ENCODE measurements at regions not wholly inside any gene's neighbourhood (a gene's known extent, or its start where the extent isn't known, plus 50 kb on each side); places are given as distances from the start of the nearest gene placed in this dataset.

- H3K9ac ChIP-seq (ENCODE audit: low read depth in 2 of 2, low read length in 2 of 2): no peak overlapping the region
- no peak for DNase-seq
- no peak overlapping the region for H3K4me3 ChIP-seq
- no peaks in the 10 kb centered on the region for H3K9me3 ChIP-seq
- no peaks in the 10 kb centered on the region for H3K36me3 ChIP-seq
- TF ChIP-seq, protein P1, sequence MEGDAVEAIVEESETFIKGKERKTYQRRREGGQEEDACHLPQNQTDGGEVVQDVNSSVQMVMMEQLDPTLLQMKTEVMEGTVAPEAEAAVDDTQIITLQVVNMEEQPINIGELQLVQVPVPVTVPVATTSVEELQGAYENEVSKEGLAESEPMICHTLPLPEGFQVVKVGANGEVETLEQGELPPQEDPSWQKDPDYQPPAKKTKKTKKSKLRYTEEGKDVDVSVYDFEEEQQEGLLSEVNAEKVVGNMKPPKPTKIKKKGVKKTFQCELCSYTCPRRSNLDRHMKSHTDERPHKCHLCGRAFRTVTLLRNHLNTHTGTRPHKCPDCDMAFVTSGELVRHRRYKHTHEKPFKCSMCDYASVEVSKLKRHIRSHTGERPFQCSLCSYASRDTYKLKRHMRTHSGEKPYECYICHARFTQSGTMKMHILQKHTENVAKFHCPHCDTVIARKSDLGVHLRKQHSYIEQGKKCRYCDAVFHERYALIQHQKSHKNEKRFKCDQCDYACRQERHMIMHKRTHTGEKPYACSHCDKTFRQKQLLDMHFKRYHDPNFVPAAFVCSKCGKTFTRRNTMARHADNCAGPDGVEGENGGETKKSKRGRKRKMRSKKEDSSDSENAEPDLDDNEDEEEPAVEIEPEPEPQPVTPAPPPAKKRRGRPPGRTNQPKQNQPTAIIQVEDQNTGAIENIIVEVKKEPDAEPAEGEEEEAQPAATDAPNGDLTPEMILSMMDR (IDR thresholded peaks at IDR 0.05): no peak
- H3K27ac ChIP-seq: no peak overlapping the region
- H3K4me1 ChIP-seq: no peaks in the 10 kb centered on the region
- H3K27me3 ChIP-seq: no peaks in the 10 kb centered on the region
- intact Hi-C loops (cut with DNase I): no loop called here
These were observed 274.3 kb upstream of the PPARGC1A start for GRCh38 chr4:24164054-24164693.

- Histone ChIP-seq H3K4me3 (no peak overlapping the region), H3K27me3 (no peaks in the 10 kb centered on the region), H3K4me1 (no peaks in the 10 kb centered on the region), H3K36me3 (no peaks in the 10 kb centered on the region), H3K27ac (no peak overlapping the region), H3K9ac (ENCODE audit: low read depth in 2 of 2, low read length in 2 of 2) (no peak overlapping the region), H3K9me3 (no peaks in the 10 kb centered on the region)
- DNase-seq: no peak
- TF ChIP-seq, protein P1 (IDR thresholded peaks at IDR 0.05): no peak
- intact Hi-C loops (cut with DNase I): no loop called here
These were observed 273.5 kb upstream of the PPARGC1A start for GRCh38 chr4:24163314-24163713.

DNA sequence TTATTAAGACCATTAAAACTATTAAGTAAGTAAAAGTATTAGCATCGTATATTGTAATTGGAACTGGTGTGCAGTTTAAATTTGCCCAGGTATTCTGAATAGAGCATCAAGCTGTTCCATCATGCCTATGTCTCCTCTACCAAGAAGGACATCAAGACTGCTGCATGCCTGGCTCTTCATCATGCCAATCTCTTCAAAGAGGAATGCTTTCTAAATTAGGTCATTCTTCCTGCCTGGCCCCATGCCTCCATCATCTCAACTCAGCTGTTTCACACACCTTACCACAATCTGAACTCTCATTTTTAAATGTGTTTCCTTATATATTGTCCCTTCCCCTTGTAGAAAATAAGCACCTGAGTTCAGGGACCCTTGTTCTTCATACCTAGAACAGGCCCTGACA, 270.5 kb upstream of the PPARGC1A start:
- TF ChIP-seq, protein P1 (IDR thresholded peaks at IDR 0.05): no peak
- Histone ChIP-seq H3K36me3 (no peaks in the 10 kb centered on the region), H3K9ac (ENCODE audit: low read depth in 2 of 2, low read length in 2 of 2) (no peak overlapping the region), H3K4me1 (no peaks in the 10 kb centered on the region), H3K9me3 (no peaks in the 10 kb centered on the region), H3K27me3 (no peaks in the 10 kb centered on the region), H3K4me3 (no peak overlapping the region), H3K27ac (no peak overlapping the region)
- no peak for DNase-seq
- intact Hi-C loops (cut with DNase I): no loop called here

GRCh38 chr4:24158031-24158430, 268.2 kb upstream of the PPARGC1A start:
- intact Hi-C loops (cut with DNase I): no loop called here
- H3K4me1 ChIP-seq: no peaks in the 10 kb centered on the region
- no peaks in the 10 kb centered on the region for H3K27me3 ChIP-seq
- no peak for DNase-seq
- TF ChIP-seq, protein P1 (IDR thresholded peaks at IDR 0.05): no peak
- H3K4me3 ChIP-seq: no peak overlapping the region
- no peaks in the 10 kb centered on the region for H3K36me3 ChIP-seq
- H3K9ac ChIP-seq (ENCODE audit: low read depth in 2 of 2, low read length in 2 of 2): no peak overlapping the region
- no peak overlapping the region for H3K27ac ChIP-seq
- no peaks in the 10 kb centered on the region for H3K9me3 ChIP-seq

DNA sequence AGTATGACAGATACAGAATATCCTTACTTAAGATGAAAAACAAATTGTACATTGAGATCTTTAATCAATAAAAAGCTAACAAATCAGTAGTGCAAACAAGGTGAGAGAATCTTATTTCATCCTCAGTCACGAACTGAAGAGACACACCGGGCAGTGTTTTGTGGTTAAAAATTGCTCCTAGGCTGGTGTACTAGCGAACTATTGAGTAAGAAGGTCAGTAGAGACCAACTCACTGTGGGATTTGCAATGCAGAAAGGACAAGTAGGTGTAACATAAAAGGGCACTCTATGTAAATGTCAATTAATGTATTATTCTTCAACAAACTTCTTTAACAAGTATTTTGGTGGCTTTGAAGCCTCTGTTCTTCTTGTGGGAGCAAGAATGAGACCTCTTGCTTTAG, 260.2 kb upstream of the PPARGC1A start:
- intact Hi-C loops (cut with DNase I): no loop called here
- no peak overlapping the region for H3K27ac ChIP-seq
- H3K36me3 ChIP-seq: no peaks in the 10 kb centered on the region
- H3K9ac ChIP-seq (ENCODE audit: low read depth in 2 of 2, low read length in 2 of 2): no peak overlapping the region
- DNase-seq: no peak
- H3K4me1 ChIP-seq: no peaks in the 10 kb centered on the region
- TF ChIP-seq, protein P1 (IDR thresholded peaks at IDR 0.05): no peak
- H3K4me3 ChIP-seq: no peak overlapping the region
- no peaks in the 10 kb centered on the region for H3K9me3 ChIP-seq
- no peaks in the 10 kb centered on the region for H3K27me3 ChIP-seq

Measured in colonic mucosa (tissue), 4 donors.